Daoy (cell line): ENCODE measurements at regions not wholly inside any gene's neighbourhood (a gene's known extent, or its start where the extent isn't known, plus 50 kb on each side); places are given as distances from the start of the nearest gene placed in this dataset.
A peak's percentile ranks its signal among the peaks of the same experiment; 100 is the strongest.

ENCODE experiments used
- DNase-seq: peaks from one replicate; pipeline ENCODE4 v3.0.0-alpha.2; 2015; ENCODE audit warnings: low read depth

DNA sequence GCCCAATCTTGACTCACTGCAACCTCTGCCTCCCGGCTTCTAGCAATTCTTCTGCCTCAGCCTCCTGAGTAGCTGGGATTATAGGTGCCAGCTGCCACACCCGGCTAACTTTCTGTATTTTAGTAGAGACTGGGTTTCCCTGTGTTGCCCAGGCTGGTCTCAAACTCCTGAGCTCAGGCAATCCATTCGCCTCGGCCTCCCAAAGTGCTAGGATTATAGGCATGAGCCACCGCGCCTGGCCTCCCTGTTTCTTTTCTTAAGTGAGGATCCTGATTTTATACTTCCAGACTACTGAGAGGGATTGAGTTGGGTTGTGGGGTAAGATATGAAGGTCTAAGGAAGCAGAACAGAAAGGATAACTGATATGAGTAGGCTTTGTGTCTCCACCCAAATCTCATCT is 106.8 kb downstream of the CNTN3 start:
- no peak for DNase-seq

DNA sequence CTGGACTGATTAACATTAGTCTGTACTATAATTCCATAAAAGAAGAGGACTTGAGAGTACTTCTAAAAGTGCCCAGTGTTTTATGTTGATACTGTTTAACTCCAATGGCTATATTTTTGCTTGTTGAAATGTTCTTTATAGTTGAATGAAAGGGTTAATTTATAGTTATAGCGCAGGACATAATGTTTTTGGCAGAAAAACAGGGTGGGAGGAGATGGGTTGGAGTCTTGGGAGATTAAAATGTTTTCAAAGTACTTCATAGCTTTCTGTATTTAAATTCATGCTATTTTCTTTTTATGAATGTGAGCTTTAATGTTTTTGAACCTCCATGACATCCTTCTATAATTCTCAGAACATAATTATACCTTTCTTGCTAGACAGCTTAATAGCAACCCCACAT is 108.2 kb downstream of the CNTN3 start:
- DNase-seq = no peak

DNA sequence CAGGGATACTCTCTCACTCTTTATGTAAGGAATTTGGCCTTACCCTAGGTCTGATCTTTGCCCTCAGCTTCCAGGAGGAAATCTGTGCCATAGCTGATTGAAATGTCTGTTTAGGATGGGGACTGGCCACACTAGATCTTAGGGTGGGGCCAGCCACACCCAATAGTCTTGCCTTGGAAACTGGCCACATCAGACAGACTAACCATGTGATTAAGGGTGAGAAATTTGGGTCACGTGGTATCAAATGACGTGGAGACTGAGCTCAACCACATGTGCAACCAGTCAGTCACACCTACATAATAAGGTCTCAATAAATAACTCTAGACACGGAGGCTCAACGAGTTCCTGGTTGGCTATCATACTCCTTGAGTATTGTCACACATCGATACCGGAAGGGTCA is 113.5 kb downstream of the CNTN3 start:
- peak; percentile 2 for DNase-seq

DNA sequence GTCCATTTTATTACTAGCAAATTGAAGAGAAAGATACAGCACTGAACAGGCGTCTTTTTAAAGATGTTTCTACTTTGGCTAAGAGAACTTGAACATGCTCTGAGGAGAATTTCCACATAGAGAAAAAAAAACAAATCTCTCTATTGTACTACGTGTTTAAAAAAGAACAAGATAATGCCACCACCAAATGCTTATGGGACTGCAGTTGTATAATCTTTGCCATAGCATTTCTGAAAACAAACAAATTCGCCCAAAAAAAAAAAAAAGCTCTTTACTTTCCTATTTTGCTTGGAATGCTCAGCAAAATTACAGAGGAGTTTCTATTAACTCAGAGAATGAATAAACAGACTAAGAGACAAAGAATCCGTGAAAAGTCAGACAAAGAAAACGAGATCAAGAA is 114.2 kb downstream of the CNTN3 start:
- no peak for DNase-seq

DNA sequence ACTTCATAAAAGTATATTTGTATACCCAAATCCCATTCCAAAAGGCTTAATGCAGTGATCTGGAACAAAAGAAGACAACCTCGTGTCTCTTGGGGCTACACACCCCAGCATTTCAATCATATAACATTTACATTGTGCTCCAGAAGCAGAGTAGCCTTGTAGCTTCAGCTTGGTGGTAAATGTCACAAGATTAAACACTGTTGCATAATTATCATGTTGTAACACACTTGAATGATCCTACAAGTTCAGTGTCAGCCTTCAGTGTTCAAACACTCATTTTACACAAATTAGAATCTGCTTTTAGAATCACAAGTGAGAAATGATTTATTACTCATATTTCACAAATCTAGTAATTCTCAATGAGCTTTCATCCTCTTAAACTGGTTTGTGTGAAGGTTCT is 122.6 kb downstream of the CNTN3 start:
- DNase-seq = no peak

DNA sequence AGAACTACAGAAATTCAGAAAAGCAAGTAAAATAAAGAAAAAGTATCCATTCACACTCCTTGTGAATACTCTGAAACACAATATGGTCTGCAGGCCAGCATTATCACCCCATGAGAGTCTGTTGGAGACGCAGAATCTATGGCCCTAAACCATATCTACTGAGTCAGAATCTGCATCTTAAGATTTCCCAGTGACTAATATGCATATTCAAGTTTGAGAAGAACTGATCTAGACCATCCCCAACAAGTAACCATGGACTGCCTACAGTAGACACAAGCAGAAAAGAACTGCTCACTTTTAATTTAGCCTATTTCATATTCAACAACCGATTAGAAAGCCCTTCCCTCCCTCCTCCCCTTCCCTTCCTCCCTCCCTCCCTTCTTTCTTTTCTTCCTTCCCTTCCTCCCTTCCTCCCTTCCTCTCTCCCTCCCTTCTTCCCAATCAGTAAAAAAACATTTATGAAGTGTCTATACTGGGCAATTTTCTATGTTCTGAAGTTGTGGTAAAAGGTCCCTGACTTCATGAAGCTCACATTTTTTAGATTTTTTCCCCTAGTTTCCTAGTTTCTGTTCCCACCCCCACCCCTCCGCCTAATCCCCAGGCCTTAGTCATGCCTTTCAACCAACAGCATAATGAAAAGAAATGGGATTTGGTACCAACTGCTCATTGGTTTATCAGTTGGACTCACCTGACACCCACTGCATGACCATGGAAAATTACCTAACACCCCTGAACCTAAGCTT is 125.2 kb downstream of the CNTN3 start:
- DNase-seq = no peak

DNA sequence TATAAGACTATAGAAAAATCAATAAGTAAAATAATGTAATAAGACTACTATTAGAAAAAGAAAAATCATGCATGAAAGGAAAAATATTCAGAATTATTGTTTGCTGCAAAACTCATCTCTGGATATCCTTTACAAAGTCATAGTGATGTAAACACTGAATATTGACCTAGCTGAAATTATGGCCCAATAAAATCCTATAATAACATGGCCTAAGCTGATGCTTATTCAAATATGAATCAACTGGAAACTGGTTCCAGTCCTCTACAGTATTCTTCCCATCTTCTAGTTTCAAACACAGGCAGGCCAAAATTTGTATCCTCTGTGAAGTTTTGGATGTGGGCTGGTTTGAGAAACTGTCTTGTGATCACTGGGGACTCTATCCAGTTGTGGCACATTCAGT is 134.5 kb downstream of the CNTN3 start:
- no peak for DNase-seq

DNA sequence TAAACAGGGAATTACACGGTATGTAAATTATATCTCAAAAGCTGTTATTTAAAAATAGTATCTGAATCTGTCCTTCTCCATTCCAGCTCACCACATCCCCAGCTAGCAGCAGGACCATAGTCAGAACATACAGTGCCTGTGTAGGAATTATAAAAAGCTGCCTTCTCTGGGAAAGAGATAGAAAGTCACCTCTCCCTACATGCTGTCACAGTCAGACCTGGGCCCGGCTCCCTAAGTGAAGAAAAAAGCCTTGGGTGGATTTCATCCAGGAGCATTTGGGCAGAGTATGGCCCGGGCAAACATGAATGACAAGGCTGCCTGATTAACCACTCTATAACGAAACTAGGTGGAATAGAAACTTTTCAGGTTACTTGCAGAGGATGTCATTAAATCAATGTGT is 144.1 kb downstream of the CNTN3 start:
- no peak for DNase-seq

DNA sequence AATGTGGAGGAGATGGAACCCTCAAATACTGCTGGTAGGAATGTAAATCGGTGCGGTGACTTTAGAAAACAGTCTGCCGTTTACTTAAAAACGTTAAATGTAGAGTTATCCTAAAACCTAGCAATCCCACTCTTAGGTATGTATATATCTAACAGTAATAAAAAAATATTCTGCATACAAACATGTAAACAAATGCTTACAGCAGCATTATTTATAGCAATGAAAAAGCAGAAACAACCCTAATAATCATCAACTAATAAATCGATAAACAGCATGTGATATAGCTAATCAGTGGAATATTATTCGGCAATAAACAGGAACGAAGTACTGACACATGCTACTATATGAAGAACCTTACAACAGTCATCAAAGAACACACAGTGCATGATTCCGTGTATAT is 144.7 kb downstream of the CNTN3 start:
- no peak for DNase-seq

DNA sequence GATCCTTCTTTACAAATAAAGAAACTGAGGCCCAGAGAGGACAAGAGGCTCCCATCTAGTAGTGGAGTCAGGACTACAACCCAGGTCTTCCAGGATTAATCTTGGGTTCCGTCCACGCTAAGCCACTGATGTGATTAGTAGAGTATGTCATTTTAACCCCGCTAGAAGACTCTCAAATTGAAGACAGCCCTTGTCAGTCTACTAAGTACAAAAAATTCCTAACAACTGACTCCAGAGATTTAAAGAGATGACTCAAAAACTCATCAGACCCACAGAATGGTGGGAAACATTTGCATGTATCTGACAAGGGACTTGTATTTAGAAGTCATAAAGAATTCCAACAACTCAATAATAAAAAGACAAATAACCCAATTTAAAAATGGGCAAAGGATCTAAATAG is 145.3 kb downstream of the CNTN3 start:
- DNase-seq = no peak

DNA sequence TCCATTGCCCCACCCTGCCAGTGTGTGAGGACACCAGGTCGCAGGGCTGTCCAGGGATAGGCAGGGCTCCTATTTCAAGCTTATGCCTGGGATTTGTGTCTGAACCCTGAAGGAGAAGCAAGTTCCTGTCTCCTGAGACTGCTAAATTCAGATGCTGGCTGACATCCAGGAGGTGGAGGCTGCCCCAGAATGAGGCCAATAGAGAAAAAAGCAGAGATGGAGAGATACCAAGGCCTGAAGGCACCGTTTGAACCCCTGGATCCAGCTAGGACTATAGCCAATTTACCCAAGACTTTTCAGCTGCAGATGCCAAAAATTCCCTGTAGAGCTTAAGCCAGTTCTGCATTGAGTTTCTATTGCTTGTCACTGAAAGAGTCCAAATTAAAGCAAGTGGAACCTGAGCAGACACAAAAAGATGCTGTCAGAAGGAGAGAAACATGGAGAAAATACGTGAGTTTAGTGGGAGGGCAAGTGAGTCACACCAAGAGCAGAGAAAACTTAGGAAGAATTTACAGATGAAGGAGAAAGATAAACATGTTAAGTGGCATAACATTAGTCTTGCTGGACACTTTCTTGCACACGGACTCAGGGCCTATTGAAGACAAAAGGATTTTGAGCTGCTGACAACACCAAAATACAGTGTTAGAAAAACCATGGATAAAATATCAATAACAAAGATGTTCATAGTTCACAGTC is 148.6 kb downstream of the CNTN3 start:
- DNase-seq = no peak

DNA sequence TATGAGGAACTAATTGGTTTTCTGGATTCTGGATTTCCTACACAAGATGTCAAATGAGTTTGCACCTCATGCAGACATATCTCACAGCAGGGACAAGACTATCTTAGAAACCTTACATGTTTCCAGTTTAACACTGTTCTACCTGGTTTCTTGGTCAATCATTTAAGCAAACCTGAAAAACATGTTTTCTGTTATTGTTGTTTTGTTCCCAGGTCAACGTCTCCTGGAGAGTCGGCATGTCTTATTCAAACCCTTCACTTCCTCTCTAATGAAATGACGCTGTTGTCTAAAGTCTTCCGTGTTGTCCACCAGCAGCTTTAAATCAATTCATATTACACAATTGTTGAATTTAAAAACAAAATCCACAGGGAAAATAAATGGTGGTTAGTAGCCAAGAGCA is 150.9 kb downstream of the CNTN3 start:
- no peak for DNase-seq

DNA sequence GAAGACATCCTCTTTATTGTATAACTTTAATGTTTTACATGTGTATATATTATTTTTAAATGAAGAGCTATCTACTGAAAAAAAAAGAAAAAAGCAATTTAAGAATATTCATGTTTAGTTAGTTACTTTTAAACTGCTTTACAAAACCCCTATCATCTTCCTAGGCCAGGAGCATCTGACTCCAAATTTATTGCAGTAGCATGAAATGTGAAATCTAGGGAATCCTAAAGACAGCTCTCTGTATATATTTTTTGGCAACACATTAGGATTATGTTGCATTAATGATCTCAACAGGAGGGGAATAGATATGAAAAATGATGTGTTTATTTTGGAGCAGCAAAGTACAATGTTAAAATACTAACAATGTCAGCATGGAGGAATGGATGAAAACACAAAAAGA is 158.3 kb downstream of the CNTN3 start:
- DNase-seq = no peak

DNA sequence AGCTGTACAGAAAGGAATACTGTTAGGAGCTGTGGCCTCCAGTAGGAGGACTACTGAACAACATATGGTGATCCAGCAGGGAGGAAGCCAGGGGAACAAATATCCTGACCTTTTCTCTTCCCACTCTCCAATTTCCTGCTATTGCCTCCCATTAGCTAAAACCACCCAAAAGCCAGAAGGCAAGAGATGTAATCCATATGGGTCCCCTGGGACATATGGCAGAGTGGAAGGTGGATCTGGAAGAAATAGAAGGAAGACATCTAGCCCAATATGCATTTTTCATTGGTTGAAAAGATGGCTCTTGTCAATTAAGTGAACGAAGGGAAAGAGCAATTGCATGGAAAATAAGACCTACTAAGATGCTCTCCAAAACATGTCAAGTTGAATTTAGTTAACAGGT is 167.2 kb downstream of the CNTN3 start:
- no peak for DNase-seq

DNA sequence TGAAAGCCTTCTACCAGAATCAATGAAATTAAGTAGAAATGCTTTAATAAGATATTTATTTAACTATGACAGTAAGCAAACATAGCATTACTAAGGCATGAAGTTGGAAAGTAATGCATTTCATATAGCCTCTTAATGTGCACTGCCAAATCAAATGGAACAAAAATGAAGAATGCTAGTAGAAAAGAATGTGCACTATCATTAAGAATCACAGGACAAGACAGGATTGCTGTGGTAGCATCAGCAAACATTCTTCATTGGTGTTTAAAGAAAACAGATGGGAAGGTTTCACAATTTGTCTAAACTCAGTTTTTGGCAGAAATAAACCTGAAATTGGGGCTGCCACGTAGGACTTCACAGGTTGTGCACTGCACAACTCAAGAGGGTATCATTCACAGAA is 168.9 kb downstream of the CNTN3 start:
- no peak for DNase-seq

DNA sequence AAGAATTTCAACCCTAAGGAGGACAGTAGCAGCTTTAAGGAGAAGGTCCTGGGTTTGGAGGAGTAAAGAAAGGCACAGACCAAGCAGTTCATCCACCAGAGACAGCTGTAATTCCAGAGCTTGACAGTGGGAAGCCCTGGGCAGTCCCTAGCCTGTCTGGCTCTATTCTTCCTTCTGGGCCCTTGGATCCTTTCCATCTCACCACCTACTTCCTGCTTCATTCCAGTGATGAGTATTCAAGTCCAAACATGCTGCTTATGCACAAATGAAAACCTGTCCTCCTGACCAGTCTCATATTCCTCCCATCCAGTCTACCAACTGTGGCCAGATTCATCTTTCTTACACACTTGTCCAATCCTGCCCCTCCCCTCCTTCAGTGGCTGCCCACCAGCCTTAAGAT is 171.4 kb downstream of the CNTN3 start:
- no peak for DNase-seq

DNA sequence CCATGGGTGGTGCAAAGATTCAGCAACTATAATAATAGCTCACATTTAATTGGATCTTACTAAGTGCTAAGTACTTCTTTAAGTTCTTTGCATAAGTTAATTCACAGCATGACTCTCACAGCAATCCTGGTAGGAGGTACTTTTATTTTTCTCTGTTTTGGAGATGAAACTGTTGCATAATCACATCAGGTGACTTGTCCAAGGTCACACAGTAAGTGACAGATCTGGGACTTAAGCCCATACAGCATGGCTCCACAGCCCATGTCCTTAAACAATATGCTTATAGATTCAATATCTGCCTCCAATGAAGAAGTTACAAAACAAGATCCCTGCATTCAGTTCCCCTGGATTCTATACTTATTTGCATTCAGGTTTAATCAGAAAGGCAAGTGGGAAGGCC is 171.8 kb downstream of the CNTN3 start:
- no peak for DNase-seq

DNA sequence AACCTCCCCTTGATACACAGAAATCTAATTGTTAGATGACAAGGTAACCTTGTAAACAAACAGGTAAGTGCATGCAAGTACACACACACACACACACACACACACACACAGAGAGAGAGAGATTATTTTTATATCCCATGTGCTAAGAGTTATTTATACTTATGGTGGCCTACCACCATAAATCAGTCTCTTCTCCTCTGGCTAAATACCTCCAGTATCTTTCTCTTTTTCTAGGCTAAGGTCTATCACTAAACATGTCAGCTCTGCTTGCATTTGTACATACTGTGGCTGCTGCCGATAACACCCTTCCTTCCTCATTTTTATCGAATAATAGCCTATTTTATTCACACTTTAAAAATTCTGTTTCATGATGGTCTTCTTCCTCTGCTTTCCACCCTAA is 172.4 kb downstream of the CNTN3 start:
- DNase-seq = no peak

DNA sequence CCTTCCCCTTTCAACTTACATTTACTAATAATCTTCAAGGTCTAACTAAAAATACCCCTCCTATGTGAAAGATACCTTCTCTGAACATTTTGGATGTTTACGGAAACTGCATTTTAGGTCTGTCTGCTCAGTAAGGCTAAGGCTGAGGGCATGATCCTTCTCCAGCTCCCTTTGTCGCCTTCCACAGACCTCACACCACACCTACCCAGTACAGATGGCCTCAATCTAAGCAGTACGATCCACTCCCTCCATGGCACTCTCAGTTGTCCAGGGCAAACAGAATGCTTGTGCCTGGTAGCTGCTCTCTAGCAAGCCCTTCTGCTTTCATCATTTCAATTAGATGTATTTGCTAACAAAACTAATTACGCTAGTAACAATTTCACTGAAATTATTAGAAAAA is 178.3 kb downstream of the CNTN3 start:
- no peak for DNase-seq

DNA sequence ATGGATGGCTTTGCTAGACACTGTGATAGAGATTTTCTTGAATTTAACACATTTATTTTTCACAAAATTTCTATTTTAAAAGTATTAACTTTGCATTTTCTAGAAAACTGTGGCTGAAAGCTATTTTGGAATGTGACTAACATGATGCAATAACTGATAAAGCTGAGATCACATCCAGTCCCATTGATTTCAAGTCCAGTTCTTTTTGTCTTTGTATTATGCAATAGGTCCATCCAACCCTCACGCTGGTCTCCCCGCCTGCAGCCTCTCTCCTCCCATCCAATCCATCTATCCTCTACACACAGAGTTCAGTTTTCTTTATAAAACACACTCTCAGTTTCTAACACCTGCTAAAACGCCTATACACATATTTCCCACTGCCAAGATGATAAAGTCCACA is 178.8 kb downstream of the CNTN3 start:
- DNase-seq = no peak

DNA sequence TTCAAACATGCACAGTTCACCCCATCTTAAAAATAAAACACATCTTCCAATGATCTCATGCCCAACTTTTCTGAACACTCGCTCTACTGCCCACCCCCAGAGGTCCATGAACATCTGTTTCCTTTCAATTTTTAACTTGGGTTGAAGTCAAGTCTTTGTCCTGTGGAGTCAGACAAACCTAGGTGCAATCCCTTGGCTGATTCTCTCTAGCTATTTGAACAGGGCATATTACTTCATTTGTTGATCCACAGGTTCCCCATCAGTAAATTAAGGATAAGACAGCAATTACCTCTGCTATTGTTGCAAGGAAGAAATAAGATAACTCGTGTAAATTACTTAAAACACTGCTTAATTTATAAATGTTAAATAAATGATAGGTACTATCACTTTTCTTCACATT is 180.1 kb downstream of the CNTN3 start:
- no peak for DNase-seq

DNA sequence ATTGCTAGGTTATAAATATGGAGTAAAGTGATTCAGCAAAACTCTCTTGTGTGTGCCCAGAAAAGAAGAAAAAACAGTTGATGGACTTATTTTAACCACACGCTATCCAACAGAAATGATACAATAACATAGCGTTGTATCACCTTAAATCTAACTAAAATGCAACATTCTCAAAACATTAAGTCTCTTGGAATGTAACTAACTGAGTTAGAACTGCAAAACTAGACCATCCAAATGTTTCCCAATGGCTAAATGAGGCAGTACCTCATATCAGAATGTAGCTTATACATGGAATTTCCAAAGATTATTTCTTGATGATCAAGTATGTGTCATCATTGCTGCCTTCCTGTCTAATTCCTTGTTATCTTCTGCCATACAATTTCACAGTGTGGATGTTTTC is 187.9 kb downstream of the CNTN3 start:
- DNase-seq = no peak

DNA sequence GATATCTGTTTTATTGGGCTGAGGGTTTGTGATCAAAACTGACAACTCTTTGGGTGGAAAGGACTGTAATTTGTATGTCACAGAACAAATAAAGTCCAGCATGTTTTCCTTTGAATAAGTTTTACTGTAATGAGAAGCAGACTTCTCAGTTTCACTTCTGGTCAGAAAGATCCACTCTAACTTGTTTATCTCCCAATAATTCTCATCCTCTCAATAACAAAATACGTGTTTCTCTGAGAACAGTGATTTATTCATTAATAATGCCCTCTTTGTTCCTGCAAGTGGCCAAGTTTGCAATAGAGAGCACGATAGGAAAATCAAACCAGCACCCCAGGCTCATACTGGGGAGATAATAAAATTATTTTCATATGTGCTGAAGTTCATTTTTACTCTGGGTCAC is 190.6 kb downstream of the CNTN3 start:
- no peak for DNase-seq

DNA sequence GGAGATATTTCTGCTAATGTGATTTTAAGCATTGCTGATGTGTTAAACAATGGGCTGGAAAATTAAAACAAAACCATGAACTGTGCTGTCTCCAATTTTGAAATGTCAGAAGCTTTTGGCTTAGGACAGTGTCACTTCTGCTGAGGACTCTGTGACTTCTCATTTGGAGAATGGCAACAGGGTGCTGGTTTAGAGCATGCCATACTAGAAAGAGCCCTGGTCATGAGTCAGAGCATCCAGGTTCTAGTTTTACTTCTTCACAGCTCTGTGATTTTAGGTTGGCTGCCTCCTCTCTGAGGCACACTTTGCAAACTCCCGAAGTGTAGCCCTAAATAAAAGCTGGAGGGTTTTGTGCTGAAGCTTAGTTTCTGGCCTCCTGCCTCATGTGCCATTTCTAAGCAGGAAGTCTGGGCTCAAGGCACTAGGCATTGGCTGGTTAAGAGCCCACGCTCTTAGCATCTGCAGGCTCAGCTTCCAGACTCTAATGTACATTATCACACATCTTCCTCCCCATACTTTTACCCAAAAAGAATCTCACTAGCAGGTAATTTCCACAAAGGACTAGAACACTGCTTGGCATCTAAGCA is 193.8 kb downstream of the CNTN3 start:
- no peak for DNase-seq
